Hepatic stellate cell (primary cell): ENCODE measurements at regions not wholly inside any gene's neighbourhood (a gene's known extent, or its start where the extent isn't known, plus 50 kb on each side); places are given as distances from the start of the nearest gene placed in this dataset.
"Not testable (repeated sequence)": the region's sequence is repeated elsewhere in the genome, so short reads cannot be mapped to it uniquely, and the experiment has no call there.

Source experiments
- DNase-seq: peaks from one replicate; pipeline ENCODE4 v3.0.0; 2011; ENCODE audit warnings: low spot score

DNA sequence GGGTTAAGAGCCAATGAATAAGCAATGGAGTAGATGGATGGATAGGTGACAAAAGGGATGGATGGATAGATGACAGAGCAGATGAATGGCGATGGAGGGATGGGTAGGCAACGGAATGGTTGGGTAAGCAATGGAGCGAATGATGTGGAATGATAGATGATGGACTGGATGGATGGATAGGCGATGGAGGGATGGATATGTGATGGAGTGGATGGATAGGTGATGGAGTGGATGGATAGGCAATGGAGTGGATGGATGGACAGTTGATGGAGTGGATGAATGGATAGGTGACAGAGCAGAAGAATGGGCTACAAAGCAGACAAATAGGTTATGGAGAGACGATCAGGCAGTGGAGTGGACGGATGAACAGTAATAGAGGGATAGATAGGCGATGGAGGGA is 269.6 kb downstream of the TEX29 start:
- no peak for DNase-seq

DNA sequence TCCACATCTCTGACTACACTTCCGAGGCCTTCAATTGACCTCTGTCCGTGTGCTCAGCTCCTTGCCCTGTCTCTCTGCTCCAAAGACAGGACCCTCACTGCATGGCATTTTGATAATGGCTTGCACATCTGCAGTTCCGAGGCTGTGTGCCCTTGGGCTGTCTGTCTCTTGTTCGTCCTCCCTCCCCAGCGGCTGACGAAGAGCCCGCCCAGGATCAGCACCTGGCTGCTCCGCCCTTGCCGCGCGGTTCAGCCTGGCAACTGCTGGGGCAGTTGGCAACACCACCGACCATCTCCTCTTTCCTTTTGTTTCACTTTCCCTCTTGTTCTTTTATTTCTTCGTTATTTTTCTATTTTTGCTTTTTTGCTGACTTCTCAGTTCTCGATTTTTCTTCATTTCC is 270.4 kb downstream of the TEX29 start:
- DNase-seq = no peak

DNA sequence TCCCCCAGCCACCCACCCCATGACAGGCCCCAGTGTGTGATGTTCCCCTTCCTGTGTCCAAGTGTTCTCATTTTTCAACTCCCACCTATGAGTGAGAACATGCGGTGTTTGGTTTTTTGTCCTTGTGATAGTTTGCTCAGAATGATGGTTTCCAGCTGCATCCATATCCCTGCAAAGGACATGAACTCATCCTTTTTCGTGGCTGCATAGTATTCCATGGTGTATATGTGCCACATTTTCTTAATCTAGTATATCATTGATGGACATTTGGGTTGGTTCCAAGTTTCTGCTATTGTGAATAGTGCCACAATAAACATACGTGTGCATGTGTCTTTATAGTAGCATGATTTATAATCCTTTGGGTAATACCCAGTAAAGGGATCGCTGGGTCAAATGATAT is 273.0 kb downstream of the TEX29 start:
- not testable (repeated sequence) for DNase-seq

- DNase-seq = no peak
Measured at GRCh38 chr13:111594606-111595005, 274.2 kb downstream of the TEX29 start.

DNA sequence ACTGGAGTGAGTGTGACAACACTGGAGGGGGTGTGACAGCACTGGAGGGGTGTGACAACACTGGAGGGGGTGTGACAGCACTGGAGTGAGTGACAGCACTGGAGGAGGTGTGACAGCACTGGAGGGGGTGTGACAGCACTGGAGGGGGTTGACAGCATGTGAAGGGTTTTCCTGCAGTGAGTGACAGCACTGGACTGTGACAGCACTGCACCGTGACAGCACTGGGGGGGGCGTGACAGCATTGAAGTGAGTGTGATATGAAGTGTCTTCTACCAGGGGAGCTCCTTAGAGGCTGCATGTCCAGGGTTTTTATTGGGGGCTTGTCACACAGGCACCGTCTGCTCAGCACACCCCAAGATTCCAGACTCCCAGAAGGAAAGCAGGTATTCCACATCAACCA is 274.8 kb downstream of the TEX29 start:
- DNase-seq = no peak

DNA sequence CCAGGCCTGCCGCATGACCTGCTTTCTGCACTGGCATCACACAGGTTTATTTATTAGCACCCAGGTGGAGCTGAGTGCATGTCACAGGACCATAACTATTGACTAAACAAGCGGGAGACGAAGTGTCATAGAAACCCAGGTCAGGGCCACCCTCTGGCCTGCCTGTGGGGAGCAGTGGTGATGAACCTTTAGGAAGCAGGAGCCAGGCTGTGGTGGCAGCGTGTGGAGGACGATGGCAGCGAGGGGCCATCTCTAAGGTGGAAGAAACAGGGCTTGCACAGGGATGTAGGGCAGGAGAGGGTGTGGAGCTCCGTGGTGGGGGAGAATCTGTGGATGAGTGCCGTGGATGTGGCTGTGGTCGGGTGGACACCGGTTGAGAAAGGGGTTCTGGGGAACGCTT is 275.3 kb downstream of the TEX29 start:
- no peak for DNase-seq

DNA sequence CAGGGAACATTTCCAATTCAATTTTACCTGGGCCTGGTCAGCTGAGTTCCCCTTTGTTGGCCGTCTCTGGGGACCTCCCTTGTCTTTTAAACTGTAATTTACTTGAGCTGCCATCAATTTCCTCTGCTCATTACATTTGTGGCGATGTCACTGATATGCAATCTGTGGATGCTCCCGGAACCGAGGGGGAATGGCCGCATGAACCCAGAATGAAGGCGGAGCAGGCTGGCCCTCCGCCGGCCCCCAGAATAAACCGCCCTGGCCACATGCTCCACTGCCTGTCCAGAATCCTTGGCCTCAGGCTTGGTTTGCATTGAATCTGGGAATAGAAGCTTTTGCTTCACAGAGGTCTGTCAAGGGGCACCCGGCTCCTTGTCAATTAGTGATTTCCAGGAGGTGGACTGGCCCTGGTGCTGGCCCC is 276.8 kb downstream of the TEX29 start:
- DNase-seq = no peak

- DNase-seq = no peak
Measured at GRCh38 chr13:111597618-111598017, 277.2 kb downstream of the TEX29 start.

DNA sequence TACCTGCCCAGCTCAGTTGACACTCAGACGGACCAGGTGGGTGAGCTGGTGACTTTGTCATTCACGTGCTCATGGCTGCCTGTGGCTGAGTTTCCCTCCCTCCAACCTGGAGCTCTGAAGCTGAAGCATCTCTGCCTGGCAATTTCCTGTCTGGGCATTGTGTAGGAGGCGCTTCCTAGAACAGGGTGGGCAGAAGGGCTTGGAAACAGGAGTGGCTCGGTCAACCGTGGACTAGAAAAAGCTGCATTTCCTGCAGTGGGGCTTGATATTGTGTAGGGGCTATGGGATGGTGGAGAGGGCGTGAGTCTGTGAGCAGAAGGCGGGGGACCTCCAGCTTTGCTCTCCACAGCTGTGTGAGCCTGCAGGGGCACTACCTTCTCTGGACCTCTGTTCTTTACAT is 278.3 kb downstream of the TEX29 start:
- no peak for DNase-seq

DNA sequence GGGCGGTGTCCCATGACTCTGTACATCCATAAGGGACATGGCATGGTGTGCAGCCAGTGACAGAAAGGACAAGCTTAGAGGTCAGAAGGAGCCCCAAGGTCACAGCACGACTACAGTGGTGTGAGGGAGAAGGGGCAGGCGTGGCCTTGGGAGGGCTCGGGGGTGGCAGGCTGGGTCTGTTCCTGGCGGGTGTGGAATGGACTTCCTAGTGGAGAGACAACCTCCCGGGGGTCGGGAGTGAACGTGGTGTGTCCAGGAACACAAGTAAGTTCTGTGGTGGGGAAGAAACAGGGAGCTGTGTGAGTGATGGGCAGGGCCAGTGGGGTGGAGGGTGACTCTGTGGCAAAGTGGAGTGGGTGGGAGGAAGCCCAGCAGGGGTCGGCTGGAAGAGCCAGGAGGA is 279.3 kb downstream of the TEX29 start:
- no peak for DNase-seq

DNA sequence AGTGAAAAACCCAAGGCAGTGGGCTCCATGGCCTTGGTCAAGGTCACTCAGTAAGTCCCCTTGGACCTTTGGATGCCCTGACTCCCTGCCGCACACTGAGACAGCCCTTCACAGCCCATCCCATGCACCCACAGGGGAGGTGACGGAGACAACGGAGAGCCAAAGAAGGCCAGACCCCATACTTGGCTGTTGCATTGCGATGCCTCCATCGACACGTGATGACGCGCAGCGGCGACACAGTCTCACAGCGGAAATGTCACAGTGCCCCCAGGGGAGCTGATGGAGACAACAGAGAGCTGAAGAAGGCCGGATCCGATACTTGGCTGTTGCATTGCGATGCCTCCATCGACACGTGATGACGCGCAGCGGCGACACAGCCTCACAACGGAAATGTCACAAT is 282.4 kb downstream of the TEX29 start:
- DNase-seq = no peak

- no peak for DNase-seq
Measured at GRCh38 chr13:111604097-111604496, 283.7 kb downstream of the TEX29 start.

GRCh38 chr13:111608556-111608955 is 288.1 kb downstream of the TEX29 start:
- no peak for DNase-seq

DNA sequence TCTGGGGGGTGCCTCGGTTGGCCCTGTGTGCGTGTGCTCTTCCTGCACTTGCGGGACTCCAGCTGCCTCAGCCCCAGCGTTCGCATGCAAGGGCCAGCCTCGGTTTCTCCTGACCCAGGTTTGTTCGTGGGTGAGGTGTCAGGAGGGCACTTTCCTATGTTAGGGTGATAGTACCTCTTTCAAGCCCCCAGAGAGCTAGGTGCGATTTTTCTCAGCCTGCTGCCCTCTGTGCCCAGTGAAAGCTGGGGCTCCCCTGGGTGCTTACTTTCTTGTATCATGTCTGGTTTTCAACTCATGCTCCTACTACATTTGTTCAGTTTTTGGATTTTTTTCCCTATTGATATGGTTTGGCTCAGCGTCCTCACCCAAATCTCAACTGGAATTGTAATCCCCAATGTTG is 289.2 kb downstream of the TEX29 start:
- DNase-seq = no peak

DNA sequence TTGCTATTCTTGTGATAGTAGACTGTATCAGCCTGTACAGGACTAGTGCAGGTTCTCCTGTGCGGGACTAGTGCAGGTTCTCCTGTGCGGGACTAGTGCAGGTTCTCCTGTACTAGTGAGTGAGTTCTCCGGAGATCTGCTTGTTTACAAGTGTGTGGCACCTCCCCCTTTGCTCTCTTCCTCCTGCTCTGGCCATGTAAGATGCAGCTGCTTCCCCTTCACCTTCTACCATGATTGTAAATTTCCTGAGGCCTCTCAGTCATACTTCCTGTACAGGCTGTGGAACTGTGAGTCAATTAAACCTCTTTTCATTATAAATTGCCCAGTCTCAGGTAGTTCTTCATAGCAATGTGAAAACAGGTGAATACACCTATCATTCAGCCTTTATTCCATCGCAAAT is 289.6 kb downstream of the TEX29 start:
- DNase-seq = no peak

DNA sequence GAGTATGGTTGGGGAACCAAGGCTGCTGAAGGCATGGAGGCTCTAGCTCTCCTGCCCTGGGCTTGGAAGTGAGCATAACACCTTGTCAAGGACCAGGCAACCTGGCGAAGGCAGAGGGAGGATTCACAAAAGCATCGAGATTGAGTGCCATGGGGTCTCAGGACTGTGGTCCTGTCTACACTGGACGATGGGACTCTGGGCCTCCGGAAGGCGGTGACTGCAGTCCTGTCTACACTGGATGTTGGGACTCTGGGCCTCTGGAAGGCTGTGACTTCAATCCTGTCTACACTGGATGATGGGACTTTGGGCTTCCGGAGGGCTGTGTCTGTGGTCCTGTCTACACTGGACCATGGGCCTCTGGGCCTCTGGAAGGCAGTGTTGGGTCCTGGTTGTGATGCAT is 290.4 kb downstream of the TEX29 start:
- no peak for DNase-seq

- no peak for DNase-seq
Measured at GRCh38 chr13:111611651-111612050, 291.2 kb downstream of the TEX29 start.

GRCh38 chr13:111612886-111613285 is 292.4 kb downstream of the TEX29 start:
- no peak for DNase-seq

GRCh38 chr13:111614009-111614408 is 293.6 kb downstream of the TEX29 start:
- no peak for DNase-seq

DNA sequence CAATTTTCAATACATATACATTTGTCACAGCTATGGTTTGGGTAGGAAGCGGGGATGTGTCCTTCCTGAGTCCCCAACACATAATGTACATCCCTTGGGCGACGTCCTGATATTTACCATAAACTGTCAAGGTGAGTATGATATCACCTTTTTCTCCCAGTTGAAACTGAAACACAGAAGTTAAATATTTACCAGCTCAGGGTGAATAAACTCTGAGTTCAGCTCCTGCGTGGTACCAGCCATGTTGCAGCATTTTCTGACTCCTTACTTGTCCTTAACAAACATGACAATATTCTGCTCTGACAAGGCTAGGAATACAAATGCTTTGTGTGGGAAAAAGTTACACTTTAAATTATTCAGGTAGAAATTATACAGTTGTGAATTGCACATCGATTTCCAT is 294.2 kb downstream of the TEX29 start:
- no peak for DNase-seq

DNA sequence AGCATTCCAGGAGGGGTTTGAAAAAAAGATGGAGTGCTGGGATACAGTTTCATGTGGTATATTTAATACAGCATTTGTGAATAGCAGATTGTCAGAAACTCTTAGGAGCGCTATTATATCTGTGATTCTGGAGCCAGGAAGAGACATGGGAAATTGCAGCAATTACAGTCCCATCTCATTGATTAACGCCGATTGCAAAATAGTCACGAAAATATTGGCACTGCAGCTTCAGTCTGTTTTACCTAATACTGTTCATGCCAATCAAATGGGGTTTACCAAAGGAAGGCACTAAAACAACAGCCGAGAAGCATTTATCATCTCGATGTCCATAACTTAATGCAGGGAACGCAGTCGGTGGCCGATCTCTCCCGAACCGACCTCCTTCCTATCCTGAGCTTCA is 295.8 kb downstream of the TEX29 start:
- no peak for DNase-seq

DNA sequence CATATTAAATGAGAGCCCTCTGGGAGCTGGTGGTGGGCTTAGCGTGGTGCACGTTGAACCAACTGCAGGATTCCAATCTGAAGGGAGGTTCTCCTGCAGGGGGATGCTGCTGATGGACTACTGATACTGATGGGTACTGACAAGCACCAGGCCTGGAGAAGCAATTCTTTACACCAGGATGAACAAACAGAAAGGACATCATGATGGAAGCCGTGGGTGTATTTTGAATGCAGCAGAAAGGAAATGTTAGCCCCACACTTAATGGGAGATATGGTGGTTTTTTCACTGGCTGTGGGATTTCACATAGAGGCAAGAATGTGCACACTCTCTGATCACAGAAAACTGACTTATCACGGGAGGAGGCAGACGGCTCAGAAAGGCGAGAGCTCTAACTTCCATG is 299.7 kb downstream of the TEX29 start:
- DNase-seq = no peak

GRCh38 chr13:111620586-111620985 is 300.1 kb downstream of the TEX29 start:
- DNase-seq = no peak

DNA sequence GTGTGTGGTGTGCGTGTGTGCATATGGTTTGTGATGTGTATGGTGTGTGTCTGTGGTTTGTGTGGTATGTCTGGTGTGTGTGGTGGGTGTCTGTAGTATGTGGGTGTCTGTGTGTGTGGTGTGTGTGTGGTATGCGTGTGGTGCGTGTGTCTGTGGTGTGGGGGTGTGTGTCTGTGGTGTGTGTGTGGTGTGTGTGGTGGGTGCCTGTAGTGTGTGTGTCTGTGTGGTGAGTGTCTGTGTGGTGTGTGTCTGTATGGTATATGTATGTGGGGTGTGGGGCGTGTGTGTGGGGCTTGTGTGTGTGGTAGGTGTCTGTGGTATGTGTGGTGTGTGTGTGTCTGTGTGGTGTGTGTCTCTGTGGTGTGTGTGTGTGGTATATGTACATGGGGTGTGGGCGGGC is 300.7 kb downstream of the TEX29 start:
- no peak for DNase-seq

- no peak for DNase-seq
Measured at GRCh38 chr13:111622051-111622531, 301.6 kb downstream of the TEX29 start.
